Pancreas (tissue), 10 donors: ENCODE measurements at regions not wholly inside any gene's neighbourhood (a gene's known extent, or its start where the extent isn't known, plus 50 kb on each side); places are given as distances from the start of the nearest gene placed in this dataset.

ENCODE experiments used
- ATAC-seq, 4 donors: fragments of 200-7000 bp; cut with Tn5 transposase; one replicate each; pipeline versions ENCODE4 v1.8.0 to v1.9.1; 2020; ENCODE audit warnings: mild to moderate bottlenecking in 4 of 4, moderate library complexity in 4 of 4
- DNase-seq, 6 donors: peaks; one replicate each; pipeline ENCODE4 v3.0.0-alpha.2; 2020
- FAIRE-seq: peaks from 2 replicates; lab custom pipeline; 2012; peaks lifted over from hg19 to GRCh38; lab: Jason Lieb, UNC
- H3K27ac ChIP-seq, 4 donors: fragments of 200-600 bp; sonication (generic); 1 replicate in 3 of 4; 2 replicates in 1 of 4; pipeline versions ENCODE4 v1.5.0 to v1.8.0; 2020
- H3K27me3 ChIP-seq, 4 donors: fragments of 200-600 bp; one replicate each; pipeline ENCODE4 v1.8.0; 2021
- H3K36me3 ChIP-seq, 3 donors: fragments of 200-600 bp; sonication (generic) in 1 of 3; one replicate each; pipeline versions ENCODE4 v1.5.0 to v1.8.0; 2020 to 2021
- H3K4me1 ChIP-seq, 3 donors: fragments of 200-600 bp; one replicate each; pipeline ENCODE4 v1.8.0; 2021
- H3K4me3 ChIP-seq, 4 donors: fragments of 200-600 bp; sonication (generic) in 2 of 4; one replicate each; pipeline versions ENCODE4 v1.5.0 to v1.8.0; 2020 to 2021
- H3K9me3 ChIP-seq, 4 donors: fragments of 200-600 bp; one replicate each; pipeline ENCODE4 v1.8.0; 2021
- CTCF ChIP-seq, 4 donors: fragments of 200-600 bp; sonication (generic) in 3 of 4; IDR thresholded peaks; one replicate each; pipeline versions ENCODE4 v1.5.0 to v1.8.0; 2021; ENCODE audit warnings: antibody characterized with exemption in 4 of 4
- WGBS, 2 donors: extraction: QIAGEN DNeasy Blood & Tissue Kit; methylation state at CpG; one replicate each; pipeline ENCODE4 v1.1.7; 2013; 5-methylcytosine and 5-hydroxymethylcytosine counted together
- intact Hi-C, 3 donors: fragments of 100-400 bp; cut with DNase I; formaldehyde crosslinking; loops; one replicate each; pipeline versions ENCODE4 v1.11.1 to v1.14.2; 2022
- donor health status: healthy with polysubstance abuse.
- donor health status: DM: no; HTN: no; CAD: no; lungs with moderate emphysema.
- donor health status: DM: no; HTN: no; CAD: no.
- donor health status: control.
- donor health status: control.
- donor health status: Bipolar disorder and iron deficiency.
- donor health status: DM: yes; HTN: yes; CAD: no.
- donor health status: DM: no; HTN: no; CAD: no.
- donor health status: DM: no; HTN: no; CAD: no.
- donor health status: DM: yes; HTN: yes; CAD: no.

- Histone ChIP-seq H3K4me3 (no peak overlapping the region), H3K4me1 (no peaks in the 10 kb centered on the region), H3K27ac (no peak overlapping the region), H3K27me3 (no peaks in the 10 kb centered on the region), H3K36me3 (no peaks in the 10 kb centered on the region), H3K9me3 (no peaks in the 10 kb centered on the region)
- no peak for ATAC-seq
- intact Hi-C loops, result no loop called here
- 22 to 29% methylated on average over 2 of the region's 2 CpGs for WGBS, 2 donors
- no peak for DNase-seq
- TF ChIP-seq CTCF (IDR thresholded peaks at IDR 0.05), result no peak
- no peak for FAIRE-seq
Measured at GRCh38 chr9:31677415-31677814, 707.0 kb upstream of the ACO1 start.

GRCh38 chr9:31677877-31678276, 706.6 kb upstream of the ACO1 start:
- ATAC-seq (no peak), DNase-seq (no peak), FAIRE-seq (no peak)
- no peak overlapping the region for H3K27ac ChIP-seq
- WGBS, 2 donors, result 58 to 62% methylated on average over 2 of the region's 2 CpGs
- no peaks in the 10 kb centered on the region for H3K4me1 ChIP-seq
- intact Hi-C loops, result no loop called here
- H3K4me3 ChIP-seq, result no peak overlapping the region
- H3K27me3 ChIP-seq, result no peaks in the 10 kb centered on the region
- no peaks in the 10 kb centered on the region for H3K36me3 ChIP-seq
- no peaks in the 10 kb centered on the region for H3K9me3 ChIP-seq
- no peak for TF ChIP-seq CTCF (IDR thresholded peaks at IDR 0.05)

- FAIRE-seq (no peak), DNase-seq (no peak), ATAC-seq (no peak)
- H3K27ac ChIP-seq, result no peak overlapping the region
- intact Hi-C loops, result no loop called here
- H3K36me3 ChIP-seq, result no peaks in the 10 kb centered on the region
- no peak for TF ChIP-seq CTCF (IDR thresholded peaks at IDR 0.05)
- no peaks in the 10 kb centered on the region for H3K27me3 ChIP-seq
- H3K4me3 ChIP-seq, result no peak overlapping the region
- H3K4me1 ChIP-seq, result no peaks in the 10 kb centered on the region
- 58 to 69% methylated on average over 2 of the region's 2 CpGs for WGBS, 2 donors
- no peaks in the 10 kb centered on the region for H3K9me3 ChIP-seq
Measured at GRCh38 chr9:31683116-31683515, 701.3 kb upstream of the ACO1 start.

GRCh38 chr9:31697956-31698355, 686.5 kb upstream of the ACO1 start:
- intact Hi-C loops, result no loop called here
- no peak overlapping the region for H3K4me3 ChIP-seq
- TF ChIP-seq CTCF (IDR thresholded peaks at IDR 0.05), result no peak
- no peak for DNase-seq
- ATAC-seq, result no peak
- no peaks in the 10 kb centered on the region for H3K27me3 ChIP-seq
- WGBS, 2 donors, result 58 to 76% methylated on average over 2 of the region's 2 CpGs
- FAIRE-seq, result no peak
- H3K27ac ChIP-seq, result no peak overlapping the region
- H3K36me3 ChIP-seq, result no peaks in the 10 kb centered on the region
- H3K9me3 ChIP-seq, result no peaks in the 10 kb centered on the region
- H3K4me1 ChIP-seq, result no peaks in the 10 kb centered on the region

GRCh38 chr9:31699836-31700235, 684.6 kb upstream of the ACO1 start:
- no peak for FAIRE-seq

More at GRCh38 chr9:31699836-31700235, 684.6 kb upstream of the ACO1 start:
- Histone ChIP-seq H3K27me3 (no peaks in the 10 kb centered on the region), H3K36me3 (no peaks in the 10 kb centered on the region), H3K9me3 (no peaks in the 10 kb centered on the region), H3K27ac (no peak overlapping the region), H3K4me3 (no peak overlapping the region), H3K4me1 (no peaks in the 10 kb centered on the region)
- intact Hi-C loops, result no loop called here
- DNase-seq (no peak), ATAC-seq (no peak)
- TF ChIP-seq CTCF (IDR thresholded peaks at IDR 0.05), result no peak
